RWPE2 (cell line): ENCODE measurements at regions not wholly inside any gene's neighbourhood (a gene's known extent, or its start where the extent isn't known, plus 50 kb on each side); places are given as distances from the start of the nearest gene placed in this dataset.
"Not testable (repeated sequence)": the region's sequence is repeated elsewhere in the genome, so short reads cannot be mapped to it uniquely, and the experiment has no call there.

Experiments used
- ATAC-seq: fragments of 200-7000 bp; cut with Tn5 transposase; 3 replicates; pipeline ENCODE4 v1.9.1; 2021; ENCODE audit warnings: low read depth
- DNase-seq: peaks from one replicate; pipeline ENCODE4 v3.0.0-alpha.2; 2020; ENCODE audit warnings: low spot score
- H3K27ac ChIP-seq: fragments of 450-650 bp; 2 replicates; pipeline ENCODE4 v1.5.1; 2017; ENCODE audit warnings: mild to moderate bottlenecking; ENCODE audit not compliant: poor library complexity, severe bottlenecking
- H3K27me3 ChIP-seq: fragments of 250-450 bp; sonication (Bioruptor Pico); 2 replicates; pipeline ENCODE4 v1.5.1; 2021; ENCODE audit warnings: mild to moderate bottlenecking, moderate library complexity; ENCODE audit not compliant: insufficient read depth, poor library complexity, severe bottlenecking
- H3K36me3 ChIP-seq: fragments of 250-450 bp; sonication (Bioruptor Pico); 2 replicates; pipeline ENCODE4 v1.5.1; 2020; ENCODE audit warnings: low read depth, mild to moderate bottlenecking, moderate library complexity
- H3K4me1 ChIP-seq: fragments of 250-450 bp; sonication (Bioruptor Pico); 2 replicates; pipeline ENCODE4 v1.5.1; 2021; ENCODE audit warnings: mild to moderate bottlenecking, moderate library complexity; ENCODE audit not compliant: insufficient read depth, poor library complexity, severe bottlenecking
- H3K4me3 ChIP-seq: fragments of 250-450 bp; sonication (Bioruptor Pico); 2 replicates; pipeline ENCODE4 v1.5.1; 2021; ENCODE audit warnings: mild to moderate bottlenecking, moderate library complexity; ENCODE audit not compliant: severe bottlenecking
- H3K9me3 ChIP-seq: fragments of 250-450 bp; sonication (Bioruptor Pico); 2 replicates; pipeline ENCODE4 v1.5.1; 2021; ENCODE audit warnings: mild to moderate bottlenecking, moderate library complexity; ENCODE audit not compliant: severe bottlenecking
- CTCF ChIP-seq: fragments of 450-650 bp; IDR thresholded peaks from one replicate; pipeline ENCODE4 v1.5.1; 2017; ENCODE audit warnings: mild to moderate bottlenecking, moderate library complexity; ENCODE audit not compliant: poor library complexity, severe bottlenecking

GRCh38 chr6:144566868-144567615 lies 281.9 kb downstream of the UTRN start:
- ATAC-seq (no peak), DNase-seq (no peak)

GRCh38 chr6:144568241-144568640 lies 283.1 kb downstream of the UTRN start:
- Histone ChIP-seq H3K4me3 (no peak overlapping the region), H3K4me1 (no peaks in the 10 kb centered on the region), H3K36me3 (no peaks in the 10 kb centered on the region), H3K27ac (no peak overlapping the region), H3K9me3 (no peaks in the 10 kb centered on the region), H3K27me3 (no peaks in the 10 kb centered on the region)
- ATAC-seq (no peak), DNase-seq (no peak)
- TF ChIP-seq CTCF = no peak

More at GRCh38 chr6:144566868-144567615, 281.9 kb downstream of the UTRN start:
- H3K27me3 ChIP-seq = no peaks in the 10 kb centered on the region
- no peaks in the 10 kb centered on the region for H3K9me3 ChIP-seq
- no peak for TF ChIP-seq CTCF
- no peaks in the 10 kb centered on the region for H3K4me1 ChIP-seq
- H3K36me3 ChIP-seq = no peaks in the 10 kb centered on the region
- H3K27ac ChIP-seq = no peak overlapping the region
- no peak overlapping the region for H3K4me3 ChIP-seq

- not testable (repeated sequence) for H3K9me3 ChIP-seq, H3K27ac ChIP-seq, H3K4me3 ChIP-seq, H3K4me1 ChIP-seq, DNase-seq, H3K36me3 ChIP-seq, H3K27me3 ChIP-seq, ATAC-seq
These were observed 287.4 kb downstream of the UTRN start for GRCh38 chr6:144572541-144572940.

- TF ChIP-seq CTCF = no peak
- Histone ChIP-seq H3K9me3 (no peaks in the 10 kb centered on the region), H3K27ac (no peak overlapping the region), H3K27me3 (no peaks in the 10 kb centered on the region), H3K4me3 (no peak overlapping the region), H3K4me1 (no peaks in the 10 kb centered on the region), H3K36me3 (peaks cover 8% of the 10 kb centered on the region; the same call in 1 of the 2 replicates)
- DNase-seq (no peak), ATAC-seq (no peak)
These were observed 289.7 kb downstream of the UTRN start for GRCh38 chr6:144574796-144575195.

GRCh38 chr6:144575327-144575726 lies 290.2 kb downstream of the UTRN start:
- no peaks in the 10 kb centered on the region for H3K4me1 ChIP-seq
- H3K36me3 ChIP-seq = peaks cover 8% of the 10 kb centered on the region; the same call in 1 of the 2 replicates
- H3K9me3 ChIP-seq = no peaks in the 10 kb centered on the region
- no peak overlapping the region for H3K27ac ChIP-seq
- no peak for DNase-seq
- TF ChIP-seq CTCF = no peak
- no peak overlapping the region for H3K4me3 ChIP-seq
- no peaks in the 10 kb centered on the region for H3K27me3 ChIP-seq
- ATAC-seq = no peak
